Common myeloid progenitor, CD34-positive (primary cell): ENCODE measurements at regions not wholly inside any gene's neighbourhood (a gene's known extent, or its start where the extent isn't known, plus 50 kb on each side); places are given as distances from the start of the nearest gene placed in this dataset.
A peak's percentile ranks its signal among the peaks of the same experiment; 100 is the strongest.
"Not testable (repeated sequence)": the region's sequence is repeated elsewhere in the genome, so short reads cannot be mapped to it uniquely, and the experiment has no call there.

ENCODE experiments used
- CTCF ChIA-PET: fragments of 350-600 bp; sonication (Branson Sonifier 250); formaldehyde crosslinking; loops from one replicate; lab custom pipeline; 2021; ENCODE audit warnings: antibody characterized with exemption; lab: Charles Lee
- POLR2A ChIA-PET: fragments of 350-600 bp; sonication (Branson Sonifier 250); formaldehyde crosslinking; loops from one replicate; lab custom pipeline; 2021; ENCODE audit warnings: antibody characterized with exemption; lab: Charles Lee
- DNase-seq, 3 donors: peaks; one replicate each; pipeline versions ENCODE4 v3.0.0 to v3.0.0-alpha.2; 2013
- H3K27ac ChIP-seq, 2 experiments: 1 replicate in 1 of 2; 2 replicates in 1 of 2; pipeline ENCODE4 v1.7.0; 2013; ENCODE audit warnings: inconsistent platforms in 2 of 2, low read length in 2 of 2, mild to moderate bottlenecking in 2 of 2, low read depth in 1 of 2, moderate library complexity in 1 of 2; ENCODE audit not compliant: severe bottlenecking in 2 of 2, insufficient read depth in 1 of 2, poor library complexity in 1 of 2
- H3K27me3 ChIP-seq, 5 experiments: replicated peaks in 2 of 5; 1 replicate in 3 of 5; 2 replicates in 2 of 5; pipeline versions ENCODE4 v1.6.1 to v1.7.0; 2013; ENCODE audit warnings: low read length in 4 of 5, mild to moderate bottlenecking in 2 of 5, moderate library complexity in 2 of 5, inconsistent platforms in 1 of 5; ENCODE audit not compliant: insufficient read depth in 5 of 5, control insufficient read depth in 4 of 5
- H3K36me3 ChIP-seq, 4 experiments: 1 replicate in 2 of 4; 2 replicates in 2 of 4; pipeline versions ENCODE4 v1.6.1 to v1.7.0; 2013; ENCODE audit warnings: low read length in 3 of 4, control low read depth in 1 of 4, mild to moderate bottlenecking in 1 of 4; ENCODE audit not compliant: control insufficient read depth in 4 of 4, insufficient read depth in 4 of 4
- H3K4me1 ChIP-seq, 4 experiments: 1 replicate in 3 of 4; 2 replicates in 1 of 4; pipeline versions ENCODE4 v1.6.1 to v1.7.1; 2013; ENCODE audit warnings: low read length in 3 of 4, mild to moderate bottlenecking in 3 of 4, control low read depth in 1 of 4, inconsistent platforms in 1 of 4, moderate library complexity in 1 of 4; ENCODE audit not compliant: control insufficient read depth in 4 of 4, insufficient read depth in 4 of 4; ENCODE audit errors: control extremely low read depth in 1 of 4
- H3K4me3 ChIP-seq, 7 experiments: 1 replicate in 4 of 7; 2 replicates in 3 of 7; pipeline versions ENCODE4 v1.5.1 to v1.7.0; 2013; ENCODE audit warnings: mild to moderate bottlenecking in 7 of 7, low read length in 6 of 7, moderate library complexity in 6 of 7, inconsistent platforms in 2 of 7, low read depth in 2 of 7, control low read depth in 1 of 7; ENCODE audit not compliant: insufficient read depth in 4 of 7, control insufficient read depth in 1 of 7; ENCODE audit errors: extremely low read depth in 1 of 7
- H3K9me3 ChIP-seq, 5 experiments: 1 replicate in 4 of 5; 2 replicates in 1 of 5; pipeline versions ENCODE4 v1.6.1 to v1.7.1; 2013; ENCODE audit warnings: low read length in 4 of 5, mild to moderate bottlenecking in 2 of 5, inconsistent platforms in 1 of 5, low read depth in 1 of 5, moderate library complexity in 1 of 5; ENCODE audit not compliant: control insufficient read depth in 4 of 5, insufficient read depth in 2 of 5; ENCODE audit errors: control extremely low read depth in 1 of 5
- WGBS: methylation state at CpG from one replicate; pipeline ENCODE4 v1.1.5; 2013; ENCODE audit not compliant: insufficient coverage; 5-methylcytosine and 5-hydroxymethylcytosine counted together

- no peaks in the 10 kb centered on the region for H3K27me3 ChIP-seq
- H3K4me1 ChIP-seq: no peaks in the 10 kb centered on the region
- ChIA-PET CTCF (interaction anchor here (0.9 to 1.6 kb wide), 3 partner anchors 9 to 32 kb away, joined by 3 to 5 read pairs (median 5); no protein-coding TSS in a partner anchor), POLR2A (interaction anchor here (0.6 kb wide), 1 partner anchor 112 kb away, joined by 3 read pairs; no protein-coding TSS in a partner anchor)
- H3K27ac ChIP-seq: no peak overlapping the region
- no peak overlapping the region for H3K4me3 ChIP-seq
- no peaks in the 10 kb centered on the region for H3K36me3 ChIP-seq
- no peaks in the 10 kb centered on the region for H3K9me3 ChIP-seq
- 83% methylated on average over 11 of the region's 11 CpGs for whole genome bisulfite sequencing
- DNase-seq: peak in 1 of 3 donors; percentile 18
Observed at GRCh38 chr13:50650592-50651504, 192.6 kb downstream of the DLEU7 start.

DNA sequence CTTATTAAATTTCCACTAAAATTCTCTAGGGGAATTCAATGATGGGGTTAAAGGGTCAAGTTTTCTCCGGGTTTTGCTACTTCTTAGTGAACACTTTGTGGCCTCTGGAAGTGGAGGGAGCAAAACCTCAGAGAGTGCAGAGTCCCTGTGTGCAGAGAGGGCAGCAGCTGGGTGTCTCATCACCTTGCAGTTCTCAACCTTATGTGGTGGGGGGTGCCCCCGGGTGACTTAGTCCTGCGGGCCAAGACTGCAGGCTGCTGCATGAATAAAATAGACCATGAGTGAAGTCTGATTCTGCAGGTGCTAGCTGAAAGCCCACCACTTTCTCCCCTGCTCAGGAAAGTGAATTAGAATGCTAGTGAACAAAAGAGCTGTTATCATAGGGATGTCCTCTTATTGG is 191.6 kb downstream of the DLEU7 start:
- WGBS: 94% methylated on average over 2 of the region's 3 CpGs
- DNase-seq: no peak
- no peaks in the 10 kb centered on the region for H3K27me3 ChIP-seq
- H3K27ac ChIP-seq: no peak overlapping the region
- CTCF ChIA-PET: interaction anchor here (0.9 to 1.6 kb wide), 3 partner anchors 8 to 34 kb away, joined by 3 to 5 read pairs (median 5); no protein-coding TSS in a partner anchor
- no peaks in the 10 kb centered on the region for H3K9me3 ChIP-seq
- H3K36me3 ChIP-seq: no peaks in the 10 kb centered on the region
- no peak overlapping the region for H3K4me3 ChIP-seq
- H3K4me1 ChIP-seq: no peaks in the 10 kb centered on the region
- POLR2A ChIA-PET: no interaction called here

GRCh38 chr13:50654331-50654730 is 189.2 kb downstream of the DLEU7 start:
- H3K9me3 ChIP-seq: no peaks in the 10 kb centered on the region
- H3K4me3 ChIP-seq: no peak overlapping the region
- DNase-seq: no peak
- CTCF ChIA-PET: no interaction called here
- 100% methylated on average over 1 of the region's 4 CpGs for WGBS
- H3K36me3 ChIP-seq: no peaks in the 10 kb centered on the region
- POLR2A ChIA-PET: no interaction called here
- no peaks in the 10 kb centered on the region for H3K27me3 ChIP-seq
- no peak overlapping the region for H3K27ac ChIP-seq
- H3K4me1 ChIP-seq: no peaks in the 10 kb centered on the region

- 100% methylated on average over 1 of the region's 5 CpGs for WGBS
- CTCF ChIA-PET: not testable (repeated sequence)
Observed at GRCh38 chr13:50661881-50662280, 181.6 kb downstream of the DLEU7 start.

DNA sequence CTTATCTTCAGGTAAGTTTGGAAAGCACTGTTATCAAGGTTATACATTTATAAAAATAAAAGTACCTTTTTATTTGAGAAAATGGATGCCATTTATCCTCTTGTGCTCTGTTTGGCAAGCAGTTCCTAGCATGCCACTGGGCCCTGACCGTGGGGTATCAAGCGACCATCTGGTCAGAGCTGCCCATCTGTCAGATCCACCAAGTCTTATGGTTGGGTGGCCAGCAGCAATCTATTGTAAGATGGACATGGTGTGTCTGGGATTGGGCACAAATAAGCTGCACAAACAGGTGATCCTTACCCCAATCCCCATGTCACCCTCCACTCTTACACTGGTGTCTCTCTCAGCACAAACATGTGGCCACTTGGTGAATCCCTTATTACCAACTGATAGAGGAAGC is 178.5 kb downstream of the DLEU7 start:
- no peak for DNase-seq
- peaks cover 0 to 19% (median 2%) of the 10 kb centered on the region in 5 experiments for H3K9me3 ChIP-seq
- no peaks in the 10 kb centered on the region for H3K27me3 ChIP-seq
- no peaks in the 10 kb centered on the region for H3K4me1 ChIP-seq
- WGBS: 100% methylated on average over 2 of the region's 2 CpGs
- H3K27ac ChIP-seq: no peak overlapping the region
- H3K36me3 ChIP-seq: no peaks in the 10 kb centered on the region
- ChIA-PET CTCF (interaction anchor here (1.2 kb wide), 1 partner anchor 44 kb away, joined by 3 read pairs; no protein-coding TSS in a partner anchor), POLR2A (no interaction called here)
- no peak overlapping the region for H3K4me3 ChIP-seq

More at GRCh38 chr13:50661881-50662280, 181.6 kb downstream of the DLEU7 start:
- H3K4me3 ChIP-seq, H3K4me1 ChIP-seq, DNase-seq, H3K27ac ChIP-seq, POLR2A ChIA-PET, H3K36me3 ChIP-seq, H3K27me3 ChIP-seq: not testable (repeated sequence)
- peaks cover 0 to 17% (median 2%) of the 10 kb centered on the region in 5 experiments for H3K9me3 ChIP-seq

GRCh38 chr13:50668049-50668448 is 175.4 kb downstream of the DLEU7 start:
- CTCF ChIA-PET: no interaction called here
- POLR2A ChIA-PET: no interaction called here
- DNase-seq: no peak
- H3K27me3 ChIP-seq: no peaks in the 10 kb centered on the region
- no peaks in the 10 kb centered on the region for H3K4me1 ChIP-seq
- H3K27ac ChIP-seq: no peak overlapping the region
- 100% methylated on average over 5 of the region's 6 CpGs for WGBS
- H3K4me3 ChIP-seq: no peak overlapping the region
- no peaks in the 10 kb centered on the region for H3K36me3 ChIP-seq
- H3K9me3 ChIP-seq: peaks cover 0 to 15% (median 2%) of the 10 kb centered on the region in 5 experiments

DNA sequence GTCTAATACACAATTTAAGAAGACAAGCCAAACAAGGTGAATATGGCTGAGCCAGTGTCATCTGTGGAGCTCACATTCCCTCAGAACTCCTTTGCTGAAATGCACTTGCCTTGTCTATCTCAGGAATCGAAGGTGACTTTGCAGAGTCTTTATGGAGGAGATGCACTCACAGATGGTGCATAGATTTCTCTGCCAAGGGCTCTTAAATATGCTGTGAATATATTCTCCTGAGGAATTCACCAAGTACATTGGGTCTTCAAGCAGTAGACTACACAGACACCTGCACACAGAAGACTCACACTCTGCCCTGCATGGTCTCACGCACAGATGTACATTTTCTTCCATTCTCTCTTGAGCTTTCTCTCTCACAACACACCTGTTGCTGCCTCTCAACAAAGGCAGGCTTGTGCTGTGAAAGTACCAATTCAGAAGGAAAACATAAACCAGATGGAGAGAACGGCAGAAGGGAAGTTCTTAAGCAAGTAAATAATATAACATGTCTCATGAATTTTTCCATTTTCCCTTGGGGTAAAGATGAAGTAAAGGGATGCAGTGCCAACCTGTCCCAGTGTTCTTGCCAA is 174.7 kb downstream of the DLEU7 start:
- POLR2A ChIA-PET: no interaction called here
- no peaks in the 10 kb centered on the region for H3K27me3 ChIP-seq
- CTCF ChIA-PET: no interaction called here

More for the DNA sequence above, 174.7 kb downstream of the DLEU7 start:
- Histone ChIP-seq H3K27ac (no peak overlapping the region), H3K4me1 (no peaks in the 10 kb centered on the region), H3K4me3 (no peak overlapping the region), H3K9me3 (peaks cover 0 to 15% (median 2%) of the 10 kb centered on the region in 5 experiments), H3K36me3 (no peaks in the 10 kb centered on the region)
- no peak for DNase-seq
- 100% methylated on average over 1 of the region's 3 CpGs for WGBS
